CD4-positive, alpha-beta T cell treated with Interleukin-12 subunit alpha and Interleukin-12 subunit beta, for 1 hour (primary cell): ENCODE measurements at regions not wholly inside any gene's neighbourhood (a gene's known extent, or its start where the extent isn't known, plus 50 kb on each side); places are given as distances from the start of the nearest gene placed in this dataset.
"Not testable (repeated sequence)": the region's sequence is repeated elsewhere in the genome, so short reads cannot be mapped to it uniquely, and the experiment has no call there.

Source experiments
- DNase-seq: peaks from one replicate; pipeline ENCODE4 v3.0.0-alpha.2; 2020

GRCh38 chr5:104598285-104598684, 1035.7 kb upstream of the NUDT12 start:
- no peak for DNase-seq

DNA sequence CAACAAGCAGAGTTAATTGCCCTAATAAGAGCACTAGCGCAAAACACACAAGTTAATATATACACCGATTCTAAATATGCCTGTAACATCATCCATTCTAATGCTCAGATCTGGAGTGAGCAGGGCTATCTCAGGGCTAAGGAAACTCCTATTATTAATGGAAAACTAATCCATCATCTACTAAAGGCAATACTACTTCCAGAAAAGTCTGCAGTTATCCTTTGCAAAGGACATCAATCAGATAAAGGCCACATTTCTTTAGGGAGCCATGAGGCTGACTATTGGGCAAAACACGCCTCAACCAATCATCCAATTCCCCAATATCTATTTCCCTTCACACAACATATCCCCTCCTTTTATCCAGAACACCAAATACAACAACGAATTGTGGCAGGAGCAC, 1032.3 kb upstream of the NUDT12 start:
- no peak for DNase-seq

DNA sequence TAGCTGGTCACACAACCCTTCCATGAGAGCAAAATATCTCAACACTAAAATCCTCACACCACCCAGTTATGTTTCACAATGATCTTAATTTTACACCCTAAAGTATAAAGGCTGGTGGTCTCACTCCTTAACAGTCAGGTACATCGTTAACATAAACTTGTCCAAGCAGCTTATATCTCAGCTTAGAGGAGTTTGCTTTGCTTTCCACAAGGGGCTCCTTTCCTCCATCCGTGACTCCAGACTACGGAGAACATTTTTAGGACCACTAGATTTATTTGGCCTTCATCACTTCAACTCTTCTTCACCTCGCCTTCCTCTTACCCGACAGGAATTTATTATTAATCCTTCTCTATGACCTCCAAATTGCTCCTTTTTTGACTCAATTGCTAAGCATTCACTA, 1014.1 kb upstream of the NUDT12 start:
- DNase-seq: no peak

GRCh38 chr5:104573949-104574709, 1011.5 kb upstream of the NUDT12 start:
- no peak for DNase-seq

GRCh38 chr5:104569621-104570020, 1007.0 kb upstream of the NUDT12 start:
- no peak for DNase-seq

DNA sequence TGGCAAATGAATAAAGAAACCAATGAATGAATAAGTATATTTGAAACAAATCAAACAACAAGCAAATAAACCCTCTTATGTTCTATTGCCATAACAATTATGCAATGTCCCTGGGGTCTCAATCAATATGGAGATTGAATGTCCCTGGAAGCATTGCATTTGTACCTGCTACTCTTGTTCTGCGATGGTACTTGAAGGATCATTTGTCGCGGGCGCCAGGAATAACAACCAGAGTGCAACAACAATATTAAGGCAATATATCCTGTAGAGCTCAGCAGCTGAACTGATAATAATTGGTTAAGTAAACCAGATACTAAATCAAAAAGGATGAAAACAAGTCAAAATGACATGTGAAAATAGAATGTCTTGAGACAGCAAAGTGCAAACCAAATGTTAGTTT, 1001.9 kb upstream of the NUDT12 start:
- DNase-seq: no peak

DNA sequence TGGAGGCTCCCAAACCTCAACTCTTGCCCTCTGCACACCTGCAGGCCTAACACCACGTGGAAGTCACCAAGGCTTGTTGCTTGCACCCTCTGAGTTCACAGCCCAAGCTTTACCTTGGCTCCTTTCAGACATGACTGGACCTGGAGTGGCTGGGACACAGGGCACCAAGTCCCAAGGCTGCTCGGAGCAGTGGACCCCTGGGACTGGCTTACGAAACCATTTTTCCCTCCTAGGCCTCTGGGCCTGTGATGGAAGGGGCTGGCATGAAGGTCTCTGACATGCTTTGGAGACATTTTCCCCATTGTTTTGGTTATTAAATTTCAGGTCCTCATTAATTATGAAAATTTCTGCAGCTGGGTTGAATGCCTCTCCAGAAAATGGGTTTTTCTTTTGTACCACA, 994.4 kb upstream of the NUDT12 start:
- no peak for DNase-seq

DNA sequence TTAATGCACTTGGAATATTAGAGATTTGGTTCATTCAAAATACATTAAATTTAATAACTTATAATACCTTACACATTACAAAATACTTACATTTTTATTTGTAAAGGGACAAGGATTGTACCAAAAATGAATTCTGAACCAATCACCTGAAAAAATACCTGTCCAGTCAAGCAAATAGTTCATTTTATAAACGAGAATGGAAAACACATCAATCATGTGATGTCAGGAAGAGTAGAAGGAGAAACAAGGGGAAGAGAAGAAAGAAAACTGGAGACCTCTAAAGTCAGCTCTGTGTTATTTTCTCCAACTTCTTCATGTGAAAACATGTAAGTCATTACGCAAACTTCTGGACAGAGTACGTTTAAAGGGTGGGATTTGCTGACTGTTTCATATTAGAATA, 989.0 kb upstream of the NUDT12 start:
- no peak for DNase-seq

DNA sequence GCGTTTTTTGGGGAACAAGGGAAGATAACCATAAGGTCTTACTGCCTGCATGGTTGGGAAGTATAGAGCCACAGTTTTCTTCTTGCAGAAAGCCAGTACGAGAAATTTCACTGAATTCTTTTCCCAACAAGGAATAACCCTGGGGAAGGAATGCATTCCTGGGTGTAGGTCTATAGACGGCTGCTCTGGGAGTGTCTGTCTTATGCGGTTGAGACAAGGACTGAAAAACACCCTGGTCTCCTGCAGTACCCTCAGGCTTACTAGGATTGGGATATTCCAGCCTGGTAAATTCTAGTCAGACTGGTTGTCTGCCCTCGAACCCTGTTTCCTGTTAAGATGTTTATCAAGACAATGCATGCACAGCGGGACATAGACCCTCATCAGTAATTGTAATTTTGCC, 984.3 kb upstream of the NUDT12 start:
- DNase-seq: not testable (repeated sequence)

DNA sequence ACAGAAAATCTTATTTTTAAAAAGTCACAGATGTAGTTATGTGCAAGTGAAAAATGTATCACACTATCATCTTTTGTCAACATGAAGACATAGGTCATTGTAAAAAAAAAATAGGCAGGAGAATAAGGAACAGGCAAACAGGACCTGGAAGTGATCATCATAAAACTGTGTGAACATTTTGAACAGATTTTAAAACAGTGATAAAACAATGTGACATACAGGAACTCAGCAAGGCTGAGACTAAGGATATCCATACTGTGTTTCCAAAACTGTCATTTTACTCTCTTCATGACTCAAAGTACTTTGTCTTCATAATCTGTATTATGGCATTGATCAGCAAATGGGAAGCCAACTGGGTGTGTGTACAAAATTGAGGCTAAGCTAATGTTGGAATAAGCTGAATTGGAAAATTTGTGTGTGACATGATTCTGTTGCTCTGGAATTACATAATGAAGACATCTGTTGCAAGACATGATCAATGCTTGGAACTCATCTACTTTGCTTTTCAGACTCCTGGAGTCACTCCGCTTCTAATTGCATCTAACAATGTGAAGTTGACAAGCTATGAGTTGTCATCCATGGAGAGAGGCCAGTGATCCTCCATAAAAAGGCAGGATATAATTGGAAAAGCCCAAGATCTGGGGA, 978.7 kb upstream of the NUDT12 start:
- no peak for DNase-seq

DNA sequence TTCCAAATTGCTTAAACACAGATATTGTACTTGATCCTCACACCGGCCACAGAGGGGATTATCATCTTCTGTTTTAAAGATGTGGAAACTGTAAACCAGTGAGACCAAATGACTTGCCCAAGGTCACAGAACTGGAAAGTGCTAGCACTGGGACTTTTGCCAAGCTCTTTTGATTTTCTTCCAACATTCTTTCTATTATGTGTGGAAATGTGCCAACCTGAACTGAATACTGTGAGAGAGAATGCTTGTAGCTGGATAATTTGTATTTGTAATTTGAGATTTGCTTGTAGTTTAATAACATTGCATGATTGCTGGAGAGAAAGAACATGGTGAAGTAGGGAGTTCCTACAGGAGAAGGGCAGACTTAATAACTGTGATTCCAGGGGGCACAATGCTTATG, 977.9 kb upstream of the NUDT12 start:
- DNase-seq: no peak

- no peak for DNase-seq
Observed at GRCh38 chr5:104539618-104540350, 977.2 kb upstream of the NUDT12 start.

- DNase-seq: no peak
Observed at GRCh38 chr5:104538734-104539133, 976.1 kb upstream of the NUDT12 start.

DNA sequence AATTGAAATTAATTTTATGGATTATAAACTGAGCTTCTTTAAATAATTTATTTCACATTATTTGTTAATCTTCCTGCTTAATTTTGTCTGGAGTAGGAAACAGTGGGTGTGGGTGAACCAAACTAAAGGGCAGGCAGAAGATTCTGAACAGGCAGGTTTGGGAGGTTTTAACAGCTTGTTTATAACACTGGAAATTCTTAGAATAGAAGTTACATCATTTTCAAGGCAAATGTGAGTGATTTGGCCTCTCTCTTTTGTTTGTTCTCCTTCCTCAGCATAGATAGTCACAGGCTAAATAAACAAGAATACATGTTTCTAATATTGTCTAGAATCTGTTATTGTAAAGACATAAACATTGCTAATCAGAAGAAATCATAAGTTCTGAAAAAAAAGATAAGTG, 970.9 kb upstream of the NUDT12 start:
- no peak for DNase-seq

DNA sequence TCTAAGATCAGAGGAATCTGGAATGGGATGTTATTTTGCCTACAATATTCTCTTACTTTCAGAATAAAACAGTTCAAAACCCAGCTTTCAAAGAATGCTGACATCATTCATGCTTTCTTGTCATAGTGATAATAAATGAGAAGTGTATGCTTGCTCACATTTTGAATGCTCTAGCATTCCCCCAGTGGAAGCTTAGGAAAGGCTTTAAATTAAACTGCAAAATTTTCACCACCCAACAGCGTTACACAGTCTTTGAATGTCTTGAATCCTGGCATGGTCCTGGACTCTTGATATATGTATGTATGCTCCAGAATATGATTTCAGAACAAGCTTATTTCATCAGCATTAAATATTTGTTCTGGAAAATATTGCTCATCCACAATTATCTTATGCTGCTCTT, 964.3 kb upstream of the NUDT12 start:
- no peak for DNase-seq

DNA sequence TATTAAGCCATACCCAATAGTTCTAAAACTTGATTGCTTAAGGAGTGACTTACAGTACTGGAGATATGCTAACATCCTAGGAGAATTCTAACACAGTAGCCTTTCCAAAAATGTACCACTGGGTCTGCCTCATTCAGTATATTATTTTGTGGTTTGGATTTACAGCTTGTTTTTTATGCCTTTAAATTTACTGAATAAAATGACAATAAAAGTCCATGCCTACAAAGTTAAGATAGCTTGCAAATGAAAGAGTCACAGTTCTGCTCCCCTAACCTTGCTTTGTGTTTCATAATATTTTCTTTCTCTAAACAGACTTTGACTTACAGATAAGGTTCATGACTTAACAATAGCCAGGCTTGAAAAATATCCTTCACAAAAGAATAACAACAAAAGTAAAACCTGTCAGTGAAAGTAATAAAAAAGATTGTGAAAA, 951.1 kb upstream of the NUDT12 start:
- no peak for DNase-seq

- DNase-seq: no peak
Observed at GRCh38 chr5:104513121-104513602, 950.6 kb upstream of the NUDT12 start.

- DNase-seq: no peak
Observed at GRCh38 chr5:104512063-104512825, 949.7 kb upstream of the NUDT12 start.

DNA sequence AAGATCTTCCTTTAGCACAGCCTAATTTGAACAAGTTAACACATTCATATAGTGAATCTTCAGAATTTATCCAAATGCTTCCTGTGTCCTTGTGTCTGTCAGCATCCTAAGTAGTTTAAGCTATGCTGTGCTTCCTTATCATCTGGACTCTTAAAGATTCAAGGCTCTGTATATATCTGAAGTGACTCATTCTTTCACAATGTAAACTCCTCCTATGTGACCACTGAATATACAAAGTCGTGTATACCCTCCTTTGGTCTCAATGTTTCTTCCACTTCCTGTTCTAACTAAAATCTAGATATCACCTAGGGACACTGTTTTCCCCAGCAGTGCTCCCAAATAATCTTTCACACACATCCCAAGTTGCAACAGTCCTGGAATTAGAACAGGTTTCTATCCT, 935.7 kb upstream of the NUDT12 start:
- no peak for DNase-seq

- DNase-seq: no peak
Observed at GRCh38 chr5:104494083-104494482, 931.5 kb upstream of the NUDT12 start.

- no peak for DNase-seq
Observed at GRCh38 chr5:104472811-104473210, 910.2 kb upstream of the NUDT12 start.

GRCh38 chr5:104456122-104456521, 893.5 kb upstream of the NUDT12 start:
- DNase-seq: no peak

DNA sequence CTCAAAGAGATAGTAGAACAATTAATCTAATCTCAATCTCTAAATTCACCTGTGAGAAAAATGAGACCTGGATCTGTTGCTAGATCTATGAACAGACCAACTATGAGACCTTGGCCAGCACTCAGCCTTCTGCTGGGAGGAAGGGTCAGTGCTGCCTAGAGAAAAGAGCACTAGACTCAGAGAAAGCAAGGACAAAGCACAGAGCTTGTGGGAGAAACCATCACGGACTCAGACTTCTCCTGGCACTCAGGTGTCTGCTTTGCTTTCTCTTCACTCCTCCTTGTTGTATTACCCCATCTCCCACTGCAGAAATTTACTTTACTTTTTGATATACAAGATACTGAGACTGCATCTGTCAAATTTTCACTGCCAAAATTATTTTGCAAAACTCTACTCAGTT, 890.0 kb upstream of the NUDT12 start:
- no peak for DNase-seq
